Hepatocyte (in vitro differentiated cells): ENCODE measurements at regions not wholly inside any gene's neighbourhood (a gene's known extent, or its start where the extent isn't known, plus 50 kb on each side); places are given as distances from the start of the nearest gene placed in this dataset.

ENCODE experiments used
- EZH2 ChIP-seq: fragments of 200-600 bp; sonication (generic); IDR thresholded peaks from 2 replicates; pipeline ENCODE4 v1.6.1; 2016; ENCODE audit warnings: antibody characterized with exemption, mild to moderate bottlenecking, borderline replicate concordance
- EZH2phosphoT487 ChIP-seq: fragments of 200-600 bp; sonication (generic); IDR thresholded peaks from one replicate; pipeline ENCODE4 v1.6.1; 2018; ENCODE audit warnings: antibody characterized with exemption, mild to moderate bottlenecking, low read depth, moderate library complexity; ENCODE audit not compliant: unreplicated experiment, severe bottlenecking
- TF ChIP-seq, protein P1 (sequence below): fragments of 200-600 bp; sonication (generic); IDR thresholded peaks from 2 replicates; pipeline ENCODE4 v1.5.1; 2016; ENCODE audit warnings: antibody characterized with exemption, mild to moderate bottlenecking; ENCODE audit not compliant: poor library complexity

GRCh38 chr11:25983280-25983679 lies 348.6 kb upstream of the ANO3 start:
- TF ChIP-seq, protein P1, sequence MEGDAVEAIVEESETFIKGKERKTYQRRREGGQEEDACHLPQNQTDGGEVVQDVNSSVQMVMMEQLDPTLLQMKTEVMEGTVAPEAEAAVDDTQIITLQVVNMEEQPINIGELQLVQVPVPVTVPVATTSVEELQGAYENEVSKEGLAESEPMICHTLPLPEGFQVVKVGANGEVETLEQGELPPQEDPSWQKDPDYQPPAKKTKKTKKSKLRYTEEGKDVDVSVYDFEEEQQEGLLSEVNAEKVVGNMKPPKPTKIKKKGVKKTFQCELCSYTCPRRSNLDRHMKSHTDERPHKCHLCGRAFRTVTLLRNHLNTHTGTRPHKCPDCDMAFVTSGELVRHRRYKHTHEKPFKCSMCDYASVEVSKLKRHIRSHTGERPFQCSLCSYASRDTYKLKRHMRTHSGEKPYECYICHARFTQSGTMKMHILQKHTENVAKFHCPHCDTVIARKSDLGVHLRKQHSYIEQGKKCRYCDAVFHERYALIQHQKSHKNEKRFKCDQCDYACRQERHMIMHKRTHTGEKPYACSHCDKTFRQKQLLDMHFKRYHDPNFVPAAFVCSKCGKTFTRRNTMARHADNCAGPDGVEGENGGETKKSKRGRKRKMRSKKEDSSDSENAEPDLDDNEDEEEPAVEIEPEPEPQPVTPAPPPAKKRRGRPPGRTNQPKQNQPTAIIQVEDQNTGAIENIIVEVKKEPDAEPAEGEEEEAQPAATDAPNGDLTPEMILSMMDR, result no peak
- TF ChIP-seq EZH2 (no peak), EZH2phosphoT487 (no peak)
